GM12892 (cell line): ENCODE measurements at regions not wholly inside any gene's neighbourhood (a gene's known extent, or its start where the extent isn't known, plus 50 kb on each side); places are given as distances from the start of the nearest gene placed in this dataset.

ENCODE experiments used
- POLR2A ChIP-seq: IDR thresholded peaks from 2 replicates; pipeline ENCODE4 v1.6.1; 2011; ENCODE audit warnings: low read depth, low read length, control low read depth
- POLR2AphosphoS5 ChIP-seq: IDR thresholded peaks from 2 replicates; pipeline ENCODE4 v1.6.1; 2011; ENCODE audit warnings: low read depth, low read length, control low read depth
- TAF1 ChIP-seq: IDR thresholded peaks from 2 replicates; pipeline ENCODE4 v1.6.1; 2011; ENCODE audit warnings: low read depth, mild to moderate bottlenecking, control low read depth, low read length, borderline replicate concordance

GRCh38 chr18:29351171-29351570 is 1174.2 kb upstream of the CDH2 start:
- TF ChIP-seq TAF1: no peak
- TF ChIP-seq POLR2AphosphoS5: no peak
- TF ChIP-seq POLR2A: no peak
